ENCODE measurements at regions not wholly inside any gene's neighbourhood (a gene's known extent, or its start where the extent isn't known, plus 50 kb on each side); places are given as distances from the start of the nearest gene placed in this dataset.

GRCh38 chr18:53886058-53886457 lies 338.4 kb downstream of the MBD2 start:
- TF ChIP-seq ID3 (CRISPR knock-in tag; IDR thresholded peaks at IDR 0.05) (no peak), ID3 (tag; IDR thresholded peaks at IDR 0.05) (no peak), ZNF263 (CRISPR knock-in tag; IDR thresholded peaks at IDR 0.05; ENCODE audit: borderline replicate concordance) (no peak), TFAM (CRISPR knock-in tag; conservative IDR thresholded peaks at IDR 0.05) (no peak), GABPA (tag; conservative IDR thresholded peaks at IDR 0.05; ENCODE audit: low read depth) (no peak), GATAD2B (IDR thresholded peaks at IDR 0.05; ENCODE audit: borderline replicate concordance) (no peak), CTCF (IDR thresholded peaks at IDR 0.05 in 2 of 3, conservative IDR thresholded peaks at IDR 0.05 in 1 of 3; ENCODE audit: insufficient read depth in 2 of 3, low read depth in 1 of 3, low read length in 3 of 3) (no peak), SMC3 (conservative IDR thresholded peaks at IDR 0.05; ENCODE audit: insufficient read depth, low read depth, low read length) (no peak), POLR2A (conservative IDR thresholded peaks at IDR 0.05) (no peak), ETV1 (tag; conservative IDR thresholded peaks at IDR 0.05; ENCODE audit: low read depth) (no peak), ATF6 (CRISPR knock-in tag; IDR thresholded peaks at IDR 0.05) (no peak), EZH2 (IDR thresholded peaks at IDR 0.05; ENCODE audit: borderline replicate concordance, low read depth, low read length) (no peak), ZNF280A (IDR thresholded peaks at IDR 0.05; ENCODE audit: low read depth, partially characterized antibody) (no peak)

Data from K562 (cell line).